ENCODE measurements at regions not wholly inside any gene's neighbourhood (a gene's known extent, or its start where the extent isn't known, plus 50 kb on each side); places are given as distances from the start of the nearest gene placed in this dataset.
A peak's percentile ranks its signal among the peaks of the same experiment; 100 is the strongest.

- DNase-seq (ENCODE audit: low spot score in 2 of 2) = no peak
- intact Hi-C loops (cut with DNase I; ENCODE audit: low total_unique reads) = no loop called here
- WGBS, 2 donors = 62 to 69% methylated on average over 2 of the region's 2 CpGs
- TF ChIP-seq CTCF (IDR thresholded peaks at IDR 0.05) (no peak), POLR2A (IDR thresholded peaks at IDR 0.05) (no peak)
- H3K4me3 ChIP-seq (ENCODE audit: low read depth, poor library complexity, severe bottlenecking) = no peak overlapping the region
Measured at GRCh38 chr2:18464913-18465312, 95.5 kb downstream of the RDH14 start.

DNA sequence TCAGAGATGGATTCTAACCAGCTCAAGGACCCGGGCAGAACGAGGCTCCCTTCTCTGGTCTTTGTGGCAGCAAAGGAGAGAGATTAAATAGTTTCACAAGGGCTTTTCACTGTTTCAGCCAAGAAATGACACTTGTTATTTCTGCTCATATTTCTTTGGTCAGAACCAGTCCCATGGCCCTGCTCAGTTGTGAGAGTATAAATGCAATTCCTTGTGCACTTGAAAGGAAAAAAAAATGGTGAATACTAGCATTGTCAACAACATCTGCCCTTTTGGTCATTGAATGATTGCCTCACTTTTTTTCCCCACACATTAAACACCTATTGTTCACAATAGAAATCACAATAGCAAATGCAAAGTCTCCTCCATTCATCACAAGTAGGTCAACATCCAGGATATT lies 104.4 kb downstream of the RDH14 start:
- intact Hi-C loops (cut with DNase I; ENCODE audit: low total_unique reads) = no loop called here
- no peak overlapping the region for H3K4me3 ChIP-seq (ENCODE audit: low read depth, poor library complexity, severe bottlenecking)
- 10 to 17% methylated on average over 2 of the region's 2 CpGs for WGBS, 2 donors
- TF ChIP-seq POLR2A (IDR thresholded peaks at IDR 0.05) (no peak), CTCF (IDR thresholded peaks at IDR 0.05) (no peak)
- no peak for DNase-seq (ENCODE audit: low spot score in 2 of 2)

- no peak for TF ChIP-seq CTCF (IDR thresholded peaks at IDR 0.05)
- TF ChIP-seq POLR2A (IDR thresholded peaks at IDR 0.05) = no peak
- DNase-seq (ENCODE audit: low spot score in 2 of 2) = peak in 1 of 2 donors; percentile 49
- no peak overlapping the region for H3K4me3 ChIP-seq (ENCODE audit: low read depth, poor library complexity, severe bottlenecking)
- WGBS, 2 donors = 42 to 45% methylated on average over 5 of the region's 5 CpGs
- intact Hi-C loops (cut with DNase I; ENCODE audit: low total_unique reads) = no loop called here
Measured at GRCh38 chr2:18455236-18455862, 105.1 kb downstream of the RDH14 start.

DNA sequence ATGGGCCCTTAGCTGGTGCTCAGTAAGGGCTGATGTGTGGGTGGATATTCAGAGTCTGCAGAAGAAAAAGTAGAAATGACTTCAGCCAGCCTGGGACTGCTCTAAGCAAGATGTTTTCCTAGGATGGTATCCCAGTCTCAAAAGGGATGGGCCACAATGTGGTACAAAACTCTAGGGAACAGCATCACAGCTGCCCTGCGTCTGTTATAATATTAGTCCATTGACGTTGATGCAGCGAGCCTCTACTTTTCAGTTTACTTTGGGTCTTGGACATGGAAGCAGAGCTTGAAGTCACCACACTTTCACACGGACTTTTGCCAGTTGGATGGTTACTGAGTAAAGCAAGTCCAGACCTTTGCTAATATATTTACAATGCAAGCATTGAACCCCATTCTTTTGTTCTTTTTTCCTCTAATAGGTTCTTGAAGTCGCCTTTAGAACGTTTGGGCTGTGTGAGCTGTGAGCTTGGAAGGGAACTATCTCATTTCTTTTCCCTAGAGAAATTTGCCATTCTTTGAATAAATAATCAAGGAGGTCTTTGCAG lies 105.7 kb downstream of the RDH14 start:
- intact Hi-C loops (cut with DNase I; ENCODE audit: low total_unique reads) = loop anchor here (5.0 kb wide), 1 partner anchor 1278 kb away; no protein-coding TSS in a partner anchor
- TF ChIP-seq CTCF (IDR thresholded peaks at IDR 0.05) = no peak
- TF ChIP-seq POLR2A (IDR thresholded peaks at IDR 0.05) = no peak
- 50 to 67% methylated on average over 6 of the region's 6 CpGs for WGBS, 2 donors
- no peak overlapping the region for H3K4me3 ChIP-seq (ENCODE audit: low read depth, poor library complexity, severe bottlenecking)
- no peak for DNase-seq (ENCODE audit: low spot score in 2 of 2)

DNA sequence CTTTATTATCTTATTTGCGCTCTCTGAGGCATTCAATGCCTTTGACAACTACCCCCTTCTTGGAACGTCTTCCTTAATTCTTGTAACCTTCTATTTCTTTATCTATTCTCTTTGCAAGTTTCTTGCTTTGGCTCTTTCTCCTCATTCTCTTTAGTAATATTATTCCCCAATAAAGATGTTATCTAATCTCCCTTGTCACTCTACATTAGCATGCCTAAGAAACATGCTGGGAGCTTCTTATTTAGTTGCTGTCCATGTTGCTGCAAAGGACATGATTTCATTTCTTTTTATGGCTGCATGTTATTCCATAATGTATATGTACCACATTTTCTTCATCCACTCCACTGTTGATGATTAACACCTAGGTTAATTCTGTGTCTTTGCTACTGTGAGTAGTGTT lies 113.7 kb downstream of the RDH14 start:
- intact Hi-C loops (cut with DNase I; ENCODE audit: low total_unique reads) = no loop called here
- no peak overlapping the region for H3K4me3 ChIP-seq (ENCODE audit: low read depth, poor library complexity, severe bottlenecking)
- WGBS, 2 donors = 54 to 75% methylated on average over 2 of the region's 2 CpGs
- TF ChIP-seq POLR2A (IDR thresholded peaks at IDR 0.05) (no peak), CTCF (IDR thresholded peaks at IDR 0.05) (no peak)
- DNase-seq (ENCODE audit: low spot score in 2 of 2) = no peak
